Upper lobe of left lung (tissue), 4 donors: ENCODE measurements at regions not wholly inside any gene's neighbourhood (a gene's known extent, or its start where the extent isn't known, plus 50 kb on each side); places are given as distances from the start of the nearest gene placed in this dataset.

Experiments
- CTCF ChIP-seq, 6 experiments: fragments of 450-650 bp in 4 of 6; fragments of 200-600 bp in 2 of 6; sonication (generic) in 2 of 6; IDR thresholded peaks; one replicate each; pipeline ENCODE4 v1.5.1; 2016 to 2019; ENCODE audit warnings: antibody characterized with exemption in 6 of 6
- EP300 ChIP-seq, 4 donors: sonication (generic); formaldehyde crosslinking; IDR thresholded peaks; one replicate each; pipeline ENCODE4 v1.5.1; 2017; ENCODE audit warnings: antibody characterized with exemption in 4 of 4, control low read depth in 2 of 4
- POLR2A ChIP-seq, 4 donors: fragments of 450-650 bp; IDR thresholded peaks; one replicate each; pipeline ENCODE4 v1.5.1; 2016 to 2017; ENCODE audit warnings: antibody characterized with exemption in 4 of 4, mild to moderate bottlenecking in 2 of 4
- POLR2AphosphoS5 ChIP-seq, 2 donors: sonication (generic); formaldehyde crosslinking; IDR thresholded peaks; one replicate each; pipeline ENCODE4 v1.5.1; 2017; ENCODE audit warnings: antibody characterized with exemption in 2 of 2

GRCh38 chrX:56033495-56034180 lies 198.5 kb upstream of the KLF8 start:
- TF ChIP-seq POLR2A (IDR thresholded peaks at IDR 0.05), result no peak
- no peak for TF ChIP-seq CTCF (IDR thresholded peaks at IDR 0.05)
- TF ChIP-seq POLR2AphosphoS5 (IDR thresholded peaks at IDR 0.05), result no peak
- no peak for TF ChIP-seq EP300 (IDR thresholded peaks at IDR 0.05)
